ENCODE measurements at regions not wholly inside any gene's neighbourhood (a gene's known extent, or its start where the extent isn't known, plus 50 kb on each side); places are given as distances from the start of the nearest gene placed in this dataset.
"Not testable (repeated sequence)": the region's sequence is repeated elsewhere in the genome, so short reads cannot be mapped to it uniquely, and the experiment has no call there.

DNA sequence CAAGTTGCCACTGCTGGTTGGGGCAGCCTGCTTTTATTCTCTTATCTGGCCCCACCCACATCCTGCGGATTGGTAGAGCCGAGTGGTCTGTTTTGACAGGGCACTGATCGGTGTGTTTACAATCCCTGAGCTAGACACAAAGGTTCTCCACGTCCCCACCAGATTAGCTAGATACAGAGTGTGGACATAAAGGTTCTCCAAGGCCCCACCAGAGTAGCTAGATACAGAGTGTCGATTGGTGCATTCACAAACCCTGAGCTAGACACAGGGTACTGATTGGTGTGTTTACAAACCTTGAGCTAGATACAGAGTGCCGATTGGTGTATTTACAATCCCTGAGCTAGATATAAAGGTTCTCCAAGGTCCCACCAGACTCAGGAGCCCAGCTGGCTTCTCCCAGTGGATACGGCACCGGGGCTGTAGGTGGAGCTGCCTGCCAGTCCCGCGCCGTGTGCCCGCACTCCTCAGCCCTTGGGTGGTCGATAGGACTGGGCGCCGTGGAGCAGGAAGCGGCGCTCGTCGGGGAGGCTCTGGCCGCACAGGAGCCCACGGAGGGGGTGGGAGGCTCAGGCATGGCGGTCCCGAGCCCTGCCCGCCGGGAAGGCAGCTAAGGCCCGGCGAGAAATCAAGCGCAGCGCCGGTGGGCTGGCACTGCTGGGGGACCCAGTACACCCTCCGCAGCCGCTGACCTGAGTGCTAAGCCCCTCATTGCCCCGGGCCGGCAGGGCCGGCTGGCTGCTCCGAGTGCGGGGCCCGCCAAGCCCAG is 157.8 kb upstream of the PPP1R3A start:
- DNase-seq: not testable (repeated sequence)

DNA sequence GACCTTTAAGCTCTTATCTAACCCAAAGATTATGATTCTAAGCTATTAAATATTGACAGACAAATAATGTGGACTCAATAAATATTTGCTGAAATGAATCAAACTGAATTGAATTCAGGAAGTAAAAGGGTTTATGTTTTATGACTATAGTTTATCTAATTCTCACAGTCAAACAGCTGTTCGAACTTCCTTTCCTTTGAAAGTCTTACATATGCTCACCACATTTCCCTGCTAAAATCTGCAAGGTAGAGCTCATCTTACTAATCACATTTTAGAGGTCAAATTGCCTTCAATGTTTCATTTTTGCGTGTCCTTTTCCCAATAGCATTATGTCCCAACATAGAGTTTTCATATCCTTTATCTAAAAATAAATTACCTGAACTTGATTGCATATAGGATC is 154.9 kb upstream of the PPP1R3A start:
- no peak for DNase-seq

DNA sequence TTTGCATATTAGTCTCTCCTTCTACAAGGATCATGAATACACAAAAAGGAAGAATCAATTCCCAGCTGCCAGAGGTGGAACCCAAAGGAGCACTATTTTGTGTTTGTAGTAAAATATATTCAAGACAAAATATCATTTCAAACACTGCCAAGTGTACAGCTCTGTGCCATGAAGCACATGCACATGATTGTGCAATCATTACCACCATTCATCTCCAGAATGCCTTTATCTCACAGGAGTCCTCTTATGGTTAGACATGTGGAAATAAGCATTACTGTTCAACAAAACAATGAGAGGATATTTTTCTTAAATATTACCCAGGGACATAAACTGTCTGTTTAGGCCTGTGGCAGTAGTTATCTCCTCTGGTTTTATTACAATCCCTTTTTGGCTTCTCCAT is 151.4 kb upstream of the PPP1R3A start:
- no peak for DNase-seq

DNA sequence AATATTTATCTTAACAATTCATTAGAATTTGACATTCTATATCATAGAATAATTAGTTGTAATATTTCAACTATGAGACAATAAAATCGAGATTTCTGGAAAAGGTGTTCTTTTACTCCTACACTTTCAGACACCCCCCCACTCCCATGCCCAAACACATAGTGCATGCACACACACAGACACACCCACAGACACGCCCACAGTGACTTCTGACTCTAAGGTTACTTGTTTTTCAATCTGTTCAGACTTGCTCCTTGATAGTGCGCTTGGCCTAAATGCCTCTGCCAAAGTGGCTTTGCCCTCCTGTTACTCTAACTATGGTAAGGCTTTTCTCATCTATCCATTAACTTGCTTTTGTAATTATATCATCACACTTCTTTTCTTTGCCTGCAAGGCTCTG is 144.0 kb upstream of the PPP1R3A start:
- DNase-seq: no peak

DNA sequence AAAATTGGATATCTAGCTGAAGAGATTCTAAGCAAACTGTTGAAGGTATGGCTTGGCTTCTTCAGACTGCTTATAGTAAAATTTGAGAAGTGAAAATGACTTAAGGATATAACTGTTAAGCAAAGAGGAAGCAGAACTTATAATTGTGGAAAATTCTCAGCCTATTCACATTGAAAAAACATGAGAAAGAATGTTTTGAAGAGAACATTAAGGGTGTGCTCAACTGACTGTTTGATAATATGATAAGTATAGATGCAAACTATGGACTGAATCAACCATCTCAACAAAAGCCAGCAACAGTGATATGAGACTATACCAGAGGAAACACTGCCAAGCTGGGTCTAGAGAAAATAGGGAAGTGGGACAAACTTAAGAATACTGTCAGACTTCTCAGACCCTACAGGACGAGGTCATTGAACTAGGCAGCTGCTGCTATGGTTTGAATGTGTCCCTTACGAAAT is 133.1 kb upstream of the PPP1R3A start:
- no peak for DNase-seq

DNA sequence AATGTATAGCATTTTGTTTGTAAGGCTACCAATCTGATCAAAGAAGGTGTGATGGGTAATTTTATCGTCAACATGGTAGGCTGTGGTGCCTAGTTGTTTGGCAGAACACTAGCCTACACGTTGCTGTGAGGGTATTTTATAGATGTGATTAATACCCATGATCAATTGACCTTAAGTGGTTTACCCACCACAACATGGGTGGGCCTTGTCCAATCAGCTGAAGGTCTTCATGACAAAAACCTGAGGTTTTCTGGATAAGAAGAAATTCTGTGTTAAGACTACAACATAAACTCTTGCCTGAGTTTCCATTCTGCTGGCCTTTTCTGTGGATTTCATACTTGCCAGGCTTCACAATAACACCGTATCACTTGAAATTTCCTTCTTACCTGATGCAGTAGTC is 131.8 kb upstream of the PPP1R3A start:
- no peak for DNase-seq

DNA sequence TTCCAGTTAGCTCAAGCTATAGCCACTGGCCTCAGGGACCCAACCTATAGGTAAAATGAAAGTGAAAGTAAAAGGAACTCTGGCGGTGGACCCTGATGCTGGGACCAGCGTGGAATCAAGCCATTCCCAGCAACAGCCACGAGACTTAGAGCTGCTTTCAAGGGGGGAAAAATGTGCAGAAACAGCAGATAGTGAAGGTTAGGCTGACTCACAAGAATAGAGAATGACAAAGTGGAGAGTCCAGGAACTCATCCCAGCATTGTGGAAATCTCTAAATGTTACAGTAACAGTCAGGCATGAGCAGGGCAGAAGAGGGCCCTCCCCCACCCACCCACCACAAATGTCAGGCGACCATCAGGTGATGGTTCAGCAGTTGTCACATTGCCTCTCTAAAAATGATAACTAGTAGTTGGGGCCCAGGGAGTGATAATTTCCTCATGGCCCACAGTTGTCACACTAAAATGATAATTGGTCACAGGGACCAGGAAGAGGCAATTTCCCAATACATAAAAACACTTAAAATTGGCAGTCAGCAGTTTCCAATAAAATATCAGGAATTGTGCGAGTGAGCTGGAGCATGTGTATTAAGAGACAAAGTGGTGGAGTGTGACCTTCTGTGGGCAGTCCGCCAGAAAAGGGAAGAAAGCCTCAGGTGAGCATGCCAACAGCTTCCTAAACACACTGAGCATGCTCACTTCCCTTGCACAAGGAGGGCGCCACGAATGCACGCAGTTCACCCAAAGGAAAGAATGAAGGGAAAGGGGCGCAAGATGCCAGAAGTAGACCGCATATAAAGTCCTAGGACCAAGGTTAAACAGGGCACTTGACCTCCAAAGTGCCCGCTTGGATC is 129.8 kb upstream of the PPP1R3A start:
- DNase-seq: no peak

DNA sequence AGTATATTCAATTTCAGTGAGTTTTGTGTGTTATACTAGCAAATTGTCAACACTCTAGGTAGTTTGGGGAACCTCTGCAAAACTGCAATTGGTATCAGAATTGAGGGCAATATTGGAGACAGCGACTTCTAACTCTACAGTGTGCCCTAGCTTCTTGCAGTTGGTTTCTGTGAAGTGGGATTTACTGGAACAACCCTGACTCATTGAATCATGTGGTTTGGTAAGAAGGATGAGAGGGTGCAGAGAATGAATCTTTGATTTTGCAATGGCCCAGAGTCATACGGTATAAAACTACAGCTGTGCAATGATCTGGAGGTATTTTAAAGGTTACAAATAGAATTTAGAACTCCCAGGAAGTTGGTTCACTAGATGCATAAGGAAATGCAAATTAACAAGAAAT is 129.1 kb upstream of the PPP1R3A start:
- DNase-seq: peak; percentile 18

DNA sequence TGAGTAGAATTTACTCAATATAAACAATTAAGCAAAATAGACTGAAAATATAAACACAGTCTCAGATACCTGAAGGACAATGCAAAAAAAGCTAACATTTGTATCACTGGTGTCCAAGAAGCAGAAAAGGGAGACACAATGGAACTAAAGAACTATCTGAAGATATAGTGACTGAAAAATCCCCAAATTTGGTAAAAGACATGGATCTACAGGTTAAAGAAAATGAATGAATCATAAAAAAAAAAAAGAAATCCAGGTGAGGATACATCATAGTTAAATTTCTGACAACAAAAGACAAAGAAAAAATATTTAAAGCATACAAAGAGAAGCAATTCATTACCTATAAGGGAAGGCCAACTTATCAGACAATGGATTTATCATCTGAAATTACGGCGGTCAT is 114.7 kb upstream of the PPP1R3A start:
- DNase-seq: no peak

DNA sequence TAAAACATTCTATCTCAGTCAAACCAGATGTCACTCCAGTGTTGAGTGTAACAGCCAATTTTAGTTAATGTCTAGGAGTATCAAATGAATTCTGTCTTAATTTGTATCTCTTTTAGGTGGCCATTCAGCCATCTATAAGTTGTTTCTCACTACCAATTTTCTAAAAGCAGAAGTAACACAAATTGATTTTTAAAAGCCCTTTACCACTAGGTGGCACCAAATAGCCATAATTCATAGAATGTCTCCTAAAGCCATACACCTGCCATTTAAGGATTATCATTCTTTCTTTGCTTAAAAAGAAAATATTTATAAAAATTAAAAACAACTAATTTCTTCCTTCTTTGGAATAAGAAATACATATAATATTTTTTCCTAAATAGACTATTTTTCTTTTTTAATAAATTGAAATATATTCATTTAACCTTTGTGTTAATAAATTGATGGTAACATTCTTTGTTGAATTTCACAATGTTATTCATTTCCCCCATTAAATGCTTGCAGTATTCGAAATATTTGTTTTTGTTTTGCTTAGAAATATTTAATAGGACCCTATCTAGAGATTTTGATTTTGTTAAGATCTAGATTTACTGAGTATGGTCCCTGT is 107.8 kb upstream of the PPP1R3A start:
- peak; percentile 68 for DNase-seq

DNA sequence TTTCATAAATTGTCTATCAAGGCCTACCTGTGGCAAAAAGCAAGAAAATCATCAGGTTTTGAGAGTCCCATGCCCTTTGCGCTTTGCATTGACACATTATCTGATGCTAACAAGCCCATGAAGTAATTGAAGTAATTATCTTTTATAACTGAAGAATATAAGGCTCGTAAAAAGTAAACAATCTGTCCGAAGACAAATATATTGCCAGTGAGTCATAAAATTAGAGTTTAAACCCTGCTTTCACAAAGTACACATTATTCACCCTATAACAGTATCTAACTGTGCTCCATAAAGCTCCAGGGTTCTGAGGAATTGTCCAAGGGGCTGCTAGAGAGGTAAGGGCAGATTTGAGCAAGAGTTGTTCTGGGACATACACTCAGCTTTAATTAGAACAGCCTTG is 102.3 kb upstream of the PPP1R3A start:
- DNase-seq: no peak

DNA sequence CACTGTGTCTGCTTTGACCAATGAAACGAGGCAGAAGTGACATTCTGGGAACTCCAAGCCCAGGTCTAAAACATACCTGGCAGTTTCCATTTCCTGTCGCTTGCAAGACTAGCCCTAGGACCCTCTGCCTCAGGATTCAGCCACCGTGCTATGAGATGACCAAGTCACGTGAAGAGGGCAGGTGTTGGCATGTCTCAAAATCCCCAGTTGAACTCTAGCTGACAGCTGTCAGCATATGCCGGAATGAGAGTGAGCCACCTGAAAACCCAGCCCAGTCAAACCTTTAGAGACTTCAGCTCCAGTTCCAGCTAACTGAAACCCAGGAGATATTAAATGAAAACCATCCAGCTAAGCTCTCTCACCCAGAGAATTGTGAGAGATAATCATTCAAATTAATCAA is 89.9 kb upstream of the PPP1R3A start:
- DNase-seq: no peak

DNA sequence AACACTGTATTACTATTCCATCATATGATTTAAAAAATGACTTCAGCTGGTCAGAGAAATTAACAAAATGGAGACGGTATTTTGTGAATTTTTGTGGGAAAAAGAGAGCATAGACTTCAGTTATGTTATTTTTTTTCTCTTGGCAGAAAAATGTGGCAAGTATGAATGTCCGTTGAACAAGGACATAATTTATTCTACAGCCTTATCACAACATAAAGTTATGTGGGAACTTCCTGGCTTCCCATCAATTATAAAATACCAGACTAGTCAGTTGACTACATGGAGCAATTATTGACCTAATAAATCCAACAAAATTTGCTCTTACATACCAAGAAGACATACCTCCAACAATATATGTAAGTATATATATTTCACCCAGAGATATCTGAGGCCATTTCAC is 88.6 kb upstream of the PPP1R3A start:
- no peak for DNase-seq

DNA sequence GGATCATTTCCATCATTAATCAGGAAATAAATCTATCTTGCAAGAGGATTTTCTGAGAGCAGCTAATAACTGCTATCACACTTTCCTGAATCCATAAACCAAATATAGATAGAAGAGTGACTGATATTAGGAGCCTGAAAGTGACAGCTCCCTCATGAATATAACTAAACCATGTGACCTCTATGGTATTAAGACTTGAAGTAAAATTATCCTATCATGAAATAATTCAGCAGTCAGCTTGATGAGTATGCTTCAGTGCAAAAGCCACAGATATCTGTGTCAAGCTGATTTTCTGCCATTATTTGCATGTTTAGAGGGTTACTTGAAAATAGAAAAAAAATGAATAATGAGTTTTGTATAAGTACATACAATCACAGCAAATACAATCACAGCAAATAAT is 80.1 kb upstream of the PPP1R3A start:
- no peak for DNase-seq

DNA sequence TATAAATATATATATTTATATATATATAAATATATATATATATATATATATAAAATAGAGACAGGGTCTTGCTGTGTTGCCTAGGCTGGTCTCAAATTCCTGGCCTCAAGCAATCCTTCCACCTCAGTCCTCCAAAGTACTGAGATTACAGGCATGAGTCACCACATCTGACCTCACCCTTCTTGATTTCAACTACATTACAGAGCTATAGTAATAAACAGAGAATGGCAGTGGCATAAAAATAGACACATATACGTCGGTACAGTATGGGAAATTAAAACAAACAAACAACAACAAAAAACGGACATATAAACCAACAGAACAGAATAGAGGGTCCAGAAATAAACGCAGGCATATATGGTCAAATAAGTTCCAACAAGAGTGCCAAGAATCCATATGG is 77.6 kb upstream of the PPP1R3A start:
- no peak for DNase-seq

DNA sequence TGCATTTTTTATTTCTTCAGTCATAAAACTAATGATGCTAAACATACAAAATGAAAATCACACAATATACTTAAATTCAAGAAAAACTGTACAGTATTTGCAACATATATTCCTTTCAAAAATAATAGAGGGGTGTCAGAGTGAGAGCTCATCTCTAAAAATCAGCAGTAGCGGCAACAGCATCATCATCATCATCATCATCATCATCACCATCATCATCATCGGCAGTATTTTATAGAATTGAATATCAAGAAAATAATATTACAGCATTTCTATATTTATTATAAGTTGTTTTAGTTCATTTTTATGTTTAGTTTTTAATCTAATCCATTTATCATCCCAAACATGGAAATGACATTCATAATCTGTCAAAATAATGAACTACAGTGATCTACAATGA is 67.4 kb upstream of the PPP1R3A start:
- no peak for DNase-seq

DNA sequence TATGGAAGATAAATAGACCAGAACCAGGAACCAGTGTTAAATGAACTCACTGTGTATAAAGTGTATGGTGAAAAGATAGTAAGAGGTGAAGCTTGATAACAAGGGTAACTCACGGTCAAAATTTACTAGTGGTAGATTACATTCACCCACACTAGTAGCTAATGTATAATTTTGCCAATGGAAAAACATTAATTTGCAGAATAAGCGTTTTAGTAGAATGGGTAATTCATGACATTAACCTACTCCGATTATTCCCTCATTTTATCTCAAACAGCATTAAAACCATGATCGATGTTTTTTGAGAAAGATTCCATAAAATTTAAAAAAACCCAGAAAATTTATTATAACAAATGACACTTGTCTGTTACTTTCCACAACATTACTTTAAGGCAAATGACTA is 57.7 kb upstream of the PPP1R3A start:
- DNase-seq: no peak

DNA sequence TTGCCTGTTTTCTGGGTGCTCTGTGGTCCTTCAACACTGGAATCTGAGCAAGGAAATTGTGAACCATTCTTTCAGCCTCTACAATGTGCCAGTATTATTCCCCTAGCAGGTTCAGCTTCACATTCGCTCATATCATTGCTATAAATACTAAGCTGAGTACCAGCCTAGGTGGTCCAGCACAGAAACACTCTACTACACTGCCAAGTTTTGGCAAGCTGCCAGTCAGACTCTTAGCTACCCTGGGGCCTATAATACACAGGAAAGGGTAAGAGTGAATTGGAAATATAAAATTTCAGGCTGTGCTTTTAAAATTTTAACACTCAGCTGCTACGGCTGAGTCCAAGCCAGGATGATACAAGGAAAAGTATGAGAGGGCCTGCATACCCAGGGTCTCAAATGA is 49.9 kb upstream of the PPP1R3A start:
- DNase-seq: no peak
